ENCODE measurements at regions not wholly inside any gene's neighbourhood (a gene's known extent, or its start where the extent isn't known, plus 50 kb on each side); places are given as distances from the start of the nearest gene placed in this dataset.

DNA sequence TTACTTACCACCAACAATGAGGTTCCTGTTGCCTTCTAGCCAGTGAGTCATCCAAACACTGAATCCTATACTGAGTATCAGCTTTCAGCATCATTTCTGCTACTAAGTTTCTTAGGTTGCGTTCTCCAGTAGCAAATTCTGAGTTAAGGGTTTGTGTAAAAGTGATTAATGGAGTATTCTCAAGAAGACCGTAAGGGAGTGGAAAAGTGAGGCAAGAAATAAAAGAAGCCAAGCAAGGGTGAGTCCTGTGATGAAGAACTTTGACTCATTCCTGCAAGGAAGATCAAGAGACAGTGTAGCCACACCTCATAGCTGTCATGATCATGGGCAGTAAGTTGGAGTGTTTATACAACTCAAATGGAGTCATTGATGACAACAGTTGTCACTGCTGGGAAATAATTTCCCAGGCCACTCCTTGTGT is 446.2 kb downstream of the RAPGEF2 start:
- TF ChIP-seq CTCF (conservative IDR thresholded peaks at IDR 0.05): no peak
- Mint-ChIP-seq H3K36me3 (ENCODE audit: low read depth) (no peaks in the 10 kb centered on the region), H3K4me1 (no peaks in the 10 kb centered on the region), H3K9me3 (no peaks in the 10 kb centered on the region), H3K27ac (ENCODE audit: unreplicated experiment) (no peak overlapping the region), H3K27me3 (ENCODE audit: low read depth) (no peaks in the 10 kb centered on the region), H3K4me3 (no peak overlapping the region)
- DNase-seq (ENCODE audit: low read depth, low spot score): no peak

DNA sequence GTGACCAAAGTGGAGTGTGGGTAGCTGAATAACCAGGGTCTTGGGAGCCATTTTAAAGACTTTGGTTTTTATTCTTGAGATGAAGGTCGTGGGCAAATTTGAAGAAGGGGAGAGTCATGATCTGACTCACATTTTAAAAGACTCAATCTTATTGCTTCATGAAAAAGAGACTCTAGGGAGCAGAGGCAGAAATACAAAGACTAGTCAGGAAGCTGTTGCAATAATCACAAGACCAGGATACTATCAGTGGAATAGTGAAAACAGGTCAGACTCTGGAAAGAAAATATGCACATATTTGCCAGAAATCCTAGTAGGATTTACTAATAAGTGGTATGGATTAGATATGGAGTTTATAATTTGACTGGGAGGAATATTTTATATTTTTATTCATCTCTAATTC is 448.4 kb downstream of the RAPGEF2 start:
- Mint-ChIP-seq H3K27me3 (ENCODE audit: low read depth) (no peaks in the 10 kb centered on the region), H3K36me3 (ENCODE audit: low read depth) (no peaks in the 10 kb centered on the region), H3K4me1 (no peaks in the 10 kb centered on the region), H3K9me3 (no peaks in the 10 kb centered on the region), H3K27ac (ENCODE audit: unreplicated experiment) (no peak overlapping the region), H3K4me3 (no peak overlapping the region)
- no peak for TF ChIP-seq CTCF (conservative IDR thresholded peaks at IDR 0.05)
- DNase-seq (ENCODE audit: low read depth, low spot score): no peak

- H3K27me3 Mint-ChIP-seq (ENCODE audit: low read depth): no peaks in the 10 kb centered on the region
- no peaks in the 10 kb centered on the region for H3K9me3 Mint-ChIP-seq
- H3K36me3 Mint-ChIP-seq (ENCODE audit: low read depth): no peaks in the 10 kb centered on the region
- TF ChIP-seq CTCF (conservative IDR thresholded peaks at IDR 0.05): no peak
- DNase-seq (ENCODE audit: low read depth, low spot score): no peak
- no peaks in the 10 kb centered on the region for H3K4me1 Mint-ChIP-seq
- no peak overlapping the region for H3K4me3 Mint-ChIP-seq
- H3K27ac Mint-ChIP-seq (ENCODE audit: unreplicated experiment): no peak overlapping the region
Measured at GRCh38 chr4:159552979-159553768, 450.3 kb downstream of the RAPGEF2 start.

DNA sequence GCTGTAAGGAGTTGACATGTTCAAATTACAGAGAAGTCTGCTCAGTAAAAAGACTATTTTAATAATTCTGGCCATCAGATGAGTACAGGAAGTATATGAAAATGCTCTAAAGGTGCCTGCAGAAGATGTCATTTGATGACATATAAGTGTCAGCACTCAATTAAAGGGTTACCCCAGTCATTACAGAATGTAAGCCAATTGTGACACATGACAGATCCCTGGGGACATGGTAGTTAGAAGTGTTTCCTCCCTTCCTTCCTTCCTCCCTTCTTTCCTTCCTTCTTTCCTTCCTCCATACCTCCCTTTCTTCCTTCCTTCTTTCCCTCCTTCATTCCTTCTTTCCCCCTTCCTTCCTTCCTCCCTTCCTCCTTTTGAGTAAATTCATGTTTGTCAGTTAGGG is 453.0 kb downstream of the RAPGEF2 start:
- H3K27ac Mint-ChIP-seq (ENCODE audit: unreplicated experiment): no peak overlapping the region
- no peak overlapping the region for H3K4me3 Mint-ChIP-seq
- H3K9me3 Mint-ChIP-seq: no peaks in the 10 kb centered on the region
- H3K36me3 Mint-ChIP-seq (ENCODE audit: low read depth): no peaks in the 10 kb centered on the region
- no peak for TF ChIP-seq CTCF (conservative IDR thresholded peaks at IDR 0.05)
- H3K4me1 Mint-ChIP-seq: no peaks in the 10 kb centered on the region
- no peak for DNase-seq (ENCODE audit: low read depth, low spot score)
- H3K27me3 Mint-ChIP-seq (ENCODE audit: low read depth): no peaks in the 10 kb centered on the region

DNA sequence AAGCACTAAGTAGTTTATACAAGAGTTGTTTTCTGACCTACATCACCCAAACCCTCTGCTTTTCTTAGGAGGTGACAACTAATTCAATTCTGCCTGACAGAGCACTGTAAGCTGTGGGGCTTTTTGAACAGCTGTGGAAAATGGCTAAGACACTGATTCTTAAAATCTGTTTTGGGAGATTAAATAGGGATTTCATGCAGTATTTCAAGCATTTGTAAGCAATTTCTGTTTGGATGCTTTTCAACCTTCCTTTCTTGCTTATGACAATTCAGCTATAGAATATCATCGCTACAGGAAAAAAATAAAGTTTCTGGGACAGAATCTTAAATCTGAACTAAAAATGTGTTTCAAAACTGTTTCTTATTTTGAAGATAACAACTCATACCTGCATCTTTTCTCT is 459.5 kb downstream of the RAPGEF2 start:
- DNase-seq (ENCODE audit: low read depth, low spot score): no peak
- H3K27me3 Mint-ChIP-seq (ENCODE audit: low read depth): no peaks in the 10 kb centered on the region
- no peaks in the 10 kb centered on the region for H3K4me1 Mint-ChIP-seq
- peaks cover 4% of the 10 kb centered on the region for H3K9me3 Mint-ChIP-seq
- no peaks in the 10 kb centered on the region for H3K36me3 Mint-ChIP-seq (ENCODE audit: low read depth)
- no peak overlapping the region for H3K4me3 Mint-ChIP-seq
- TF ChIP-seq CTCF (conservative IDR thresholded peaks at IDR 0.05): no peak
- no peak overlapping the region for H3K27ac Mint-ChIP-seq (ENCODE audit: unreplicated experiment)

Measured in neural crest cell (in vitro differentiated cells).